Muscle of leg (tissue), 3 donors: ENCODE measurements at regions not wholly inside any gene's neighbourhood (a gene's known extent, or its start where the extent isn't known, plus 50 kb on each side); places are given as distances from the start of the nearest gene placed in this dataset.
"Not testable (repeated sequence)": the region's sequence is repeated elsewhere in the genome, so short reads cannot be mapped to it uniquely, and the experiment has no call there.

ENCODE experiments used
- DNase-seq: peaks from one replicate; pipeline ENCODE4 v3.0.0; 2013
- H3K27ac ChIP-seq: one replicate; pipeline ENCODE4 v1.5.1; 2013; ENCODE audit warnings: mild to moderate bottlenecking, low read length, control low read depth
- H3K27me3 ChIP-seq: one replicate; pipeline ENCODE4 v1.6.1; 2013; ENCODE audit warnings: low read length; ENCODE audit not compliant: control insufficient read depth, insufficient read depth
- H3K36me3 ChIP-seq: one replicate; pipeline ENCODE4 v1.6.1; 2013; ENCODE audit warnings: low read length; ENCODE audit not compliant: control insufficient read depth, insufficient read depth
- H3K4me1 ChIP-seq: one replicate; pipeline ENCODE4 v1.6.1; 2013; ENCODE audit warnings: low read length; ENCODE audit not compliant: control insufficient read depth, insufficient read depth
- H3K4me3 ChIP-seq: one replicate; pipeline ENCODE4 v1.5.1; 2013; ENCODE audit warnings: low read length, control low read depth
- H3K9me3 ChIP-seq: replicated peaks from 2 replicates; pipeline ENCODE4 v1.6.1; 2013; ENCODE audit warnings: low read depth, low read length; ENCODE audit not compliant: control insufficient read depth
- WGBS: methylation state at CpG from one replicate; pipeline ENCODE4 v1.1.5; 2013; ENCODE audit warnings: missing lambda C conversion rate; ENCODE audit not compliant: insufficient coverage; 5-methylcytosine and 5-hydroxymethylcytosine counted together

GRCh38 chr12:25682421-25682820, 129.3 kb upstream of the LMNTD1 start:
- no CpG with 5 or more reads among the region's 1 CpG for WGBS
- Histone ChIP-seq H3K4me1 (no peaks in the 10 kb centered on the region), H3K9me3 (no peaks in the 10 kb centered on the region), H3K27ac (no peak overlapping the region), H3K27me3 (no peaks in the 10 kb centered on the region), H3K36me3 (no peaks in the 10 kb centered on the region), H3K4me3 (no peak overlapping the region)
- no peak for DNase-seq

- Histone ChIP-seq H3K4me1 (no peaks in the 10 kb centered on the region), H3K27me3 (no peaks in the 10 kb centered on the region), H3K36me3 (no peaks in the 10 kb centered on the region), H3K27ac (no peak overlapping the region), H3K4me3 (no peak overlapping the region), H3K9me3 (no peaks in the 10 kb centered on the region)
- WGBS: 100% methylated on average over 1 of the region's 2 CpGs
- no peak for DNase-seq
Measured at GRCh38 chr12:25684070-25684469, 131.0 kb upstream of the LMNTD1 start.

GRCh38 chr12:25686351-25686750, 133.3 kb upstream of the LMNTD1 start:
- no peaks in the 10 kb centered on the region for H3K36me3 ChIP-seq
- no peak overlapping the region for H3K4me3 ChIP-seq
- H3K27me3 ChIP-seq: no peaks in the 10 kb centered on the region
- no peak for DNase-seq
- H3K9me3 ChIP-seq: no peaks in the 10 kb centered on the region
- H3K4me1 ChIP-seq: peaks cover 4% of the 10 kb centered on the region
- WGBS: 92% methylated on average over 18 of the region's 19 CpGs
- H3K27ac ChIP-seq: no peak overlapping the region

- Histone ChIP-seq H3K4me1 (peaks cover 4% of the 10 kb centered on the region), H3K27me3 (no peaks in the 10 kb centered on the region), H3K36me3 (no peaks in the 10 kb centered on the region), H3K4me3 (no peak overlapping the region), H3K9me3 (no peaks in the 10 kb centered on the region), H3K27ac (no peak overlapping the region)
- 75% methylated on average over 6 of the region's 6 CpGs for WGBS
- no peak for DNase-seq
Measured at GRCh38 chr12:25687226-25687625, 134.1 kb upstream of the LMNTD1 start.

GRCh38 chr12:25688851-25689250, 135.8 kb upstream of the LMNTD1 start:
- not testable (repeated sequence) for H3K27ac ChIP-seq, H3K4me1 ChIP-seq, H3K36me3 ChIP-seq, DNase-seq, H3K4me3 ChIP-seq, H3K27me3 ChIP-seq, H3K9me3 ChIP-seq
- WGBS: 93% methylated on average over 5 of the region's 9 CpGs

- no peaks in the 10 kb centered on the region for H3K9me3 ChIP-seq
- H3K4me1 ChIP-seq: peaks cover 8% of the 10 kb centered on the region
- H3K27ac ChIP-seq: no peak overlapping the region
- DNase-seq: no peak
- 57% methylated on average over 3 of the region's 5 CpGs for WGBS
- no peaks in the 10 kb centered on the region for H3K36me3 ChIP-seq
- H3K4me3 ChIP-seq: no peak overlapping the region
- no peaks in the 10 kb centered on the region for H3K27me3 ChIP-seq
Measured at GRCh38 chr12:25689996-25690501, 137.0 kb upstream of the LMNTD1 start.

GRCh38 chr12:25690996-25691864, 138.1 kb upstream of the LMNTD1 start:
- Histone ChIP-seq H3K9me3 (peaks cover under 1% of the 10 kb centered on the region), H3K4me3 (no peak overlapping the region), H3K36me3 (no peaks in the 10 kb centered on the region), H3K27ac (no peak overlapping the region), H3K4me1 (peaks cover 8% of the 10 kb centered on the region), H3K27me3 (no peaks in the 10 kb centered on the region)
- DNase-seq: no peak
- 90% methylated on average over 2 of the region's 8 CpGs for WGBS

GRCh38 chr12:25691865-25692114, 138.7 kb upstream of the LMNTD1 start:
- no peak overlapping the region for H3K27ac ChIP-seq
- WGBS: no CpG with 5 or more reads among the region's 4 CpGs

GRCh38 chr12:25692115-25693035, 139.3 kb upstream of the LMNTD1 start:
- Histone ChIP-seq H3K4me3 (no peak overlapping the region), H3K4me1 (peaks cover 8% of the 10 kb centered on the region), H3K9me3 (peaks cover 3% of the 10 kb centered on the region), H3K27ac (no peak overlapping the region), H3K27me3 (no peaks in the 10 kb centered on the region), H3K36me3 (no peaks in the 10 kb centered on the region)
- 60% methylated on average over 8 of the region's 9 CpGs for WGBS
- peak; percentile 79 for DNase-seq

More at GRCh38 chr12:25691865-25692114, 138.7 kb upstream of the LMNTD1 start:
- H3K4me3 ChIP-seq: no peak overlapping the region
- no peaks in the 10 kb centered on the region for H3K27me3 ChIP-seq
- peaks cover 3% of the 10 kb centered on the region for H3K9me3 ChIP-seq
- H3K4me1 ChIP-seq: peaks cover 8% of the 10 kb centered on the region
- no peak for DNase-seq
- H3K36me3 ChIP-seq: no peaks in the 10 kb centered on the region

- H3K27me3 ChIP-seq: no peaks in the 10 kb centered on the region
- no peaks in the 10 kb centered on the region for H3K36me3 ChIP-seq
- H3K4me1 ChIP-seq: peaks cover 8% of the 10 kb centered on the region
- H3K9me3 ChIP-seq: peaks cover 3% of the 10 kb centered on the region
- no peak overlapping the region for H3K27ac ChIP-seq
- DNase-seq: peak; percentile 77
- no peak overlapping the region for H3K4me3 ChIP-seq
- WGBS: no CpG with 5 or more reads among the region's 7 CpGs
Measured at GRCh38 chr12:25694072-25694471, 141.0 kb upstream of the LMNTD1 start.
